ENCODE measurements at regions not wholly inside any gene's neighbourhood (a gene's known extent, or its start where the extent isn't known, plus 50 kb on each side); places are given as distances from the start of the nearest gene placed in this dataset.

DNA sequence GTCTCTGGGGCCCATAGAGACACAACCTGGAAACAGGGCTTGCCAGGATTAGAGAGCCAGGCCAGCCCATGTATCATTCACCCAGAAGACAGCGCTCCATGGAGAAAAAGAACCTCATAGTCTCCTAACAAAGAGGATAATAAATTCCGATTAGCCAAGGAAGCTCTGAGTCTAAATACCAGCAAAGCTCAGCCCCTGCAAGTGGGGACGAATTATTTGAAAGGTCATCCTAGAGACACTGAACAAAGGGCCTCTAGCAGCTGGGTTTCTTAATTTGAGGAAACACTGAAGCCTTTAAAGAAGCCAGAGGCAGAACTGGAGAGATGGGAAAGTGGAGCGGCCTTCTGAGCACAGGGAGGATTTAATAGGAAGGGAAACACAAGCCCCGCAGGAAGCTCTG, 287.1 kb upstream of the ZNF462 start:
- DNase-seq = no peak

DNA sequence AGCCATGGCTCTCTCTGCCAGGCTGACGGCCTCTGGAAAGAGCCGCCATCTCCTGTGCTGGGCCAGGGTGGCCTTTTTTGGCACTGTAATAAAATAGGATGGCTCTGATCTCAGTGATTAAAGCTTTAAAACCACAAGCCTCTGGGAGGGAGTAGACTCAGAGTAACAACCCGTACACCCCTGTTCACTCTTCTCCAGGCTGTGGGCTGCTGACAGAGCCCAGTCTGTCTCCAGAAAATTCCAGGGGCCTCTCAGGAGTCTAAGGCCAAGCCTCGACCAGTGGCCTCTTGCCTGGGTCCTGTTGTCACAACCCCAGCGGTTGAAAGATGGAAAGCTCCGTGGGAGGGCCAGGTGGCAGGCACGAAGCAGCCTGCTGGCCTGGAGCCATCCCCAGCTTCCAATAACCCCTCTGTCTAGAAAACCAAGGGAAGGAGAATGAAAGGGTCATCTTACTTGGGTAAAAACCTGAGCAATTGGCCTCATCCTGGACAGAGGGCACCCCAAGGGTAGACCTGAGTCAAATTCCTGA, 286.7 kb upstream of the ZNF462 start:
- no peak for DNase-seq

DNA sequence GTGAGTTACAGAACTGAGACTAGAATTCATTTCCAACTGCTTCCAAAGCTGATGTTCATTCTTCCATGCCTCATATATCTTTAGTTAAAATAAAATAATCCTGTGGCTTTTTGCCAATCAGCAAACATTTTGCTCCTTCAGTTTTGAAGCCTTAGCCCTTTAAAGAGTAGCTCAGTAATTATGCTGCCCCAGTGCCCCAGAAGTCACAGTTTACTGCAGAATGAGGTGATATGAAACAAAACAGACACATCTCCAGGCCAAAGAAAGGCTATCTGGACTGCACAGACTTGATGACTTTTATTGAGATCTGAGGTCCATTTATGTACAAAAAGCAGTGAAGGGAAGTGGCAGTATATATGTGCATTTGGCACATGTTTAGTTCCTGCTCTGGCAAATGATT, 285.8 kb upstream of the ZNF462 start:
- DNase-seq = no peak

DNA sequence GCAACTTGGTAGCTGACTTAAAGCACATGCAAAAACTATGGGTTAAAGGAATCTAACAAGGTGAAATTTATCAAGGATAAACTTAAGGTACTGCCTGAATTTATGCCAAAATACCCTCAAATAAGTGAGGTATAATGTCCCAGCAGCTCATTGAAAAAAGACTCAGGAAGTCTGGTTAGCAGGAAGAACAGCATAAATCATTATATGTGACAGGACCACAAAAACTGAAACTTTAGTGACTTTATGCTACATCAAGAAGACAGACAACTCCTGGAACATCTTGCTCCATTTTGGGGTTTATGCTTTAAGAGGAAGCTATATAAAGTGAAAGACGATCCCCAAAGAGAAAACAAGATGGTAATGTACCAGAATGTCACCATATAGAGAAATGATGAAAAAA, 282.4 kb upstream of the ZNF462 start:
- DNase-seq = no peak

DNA sequence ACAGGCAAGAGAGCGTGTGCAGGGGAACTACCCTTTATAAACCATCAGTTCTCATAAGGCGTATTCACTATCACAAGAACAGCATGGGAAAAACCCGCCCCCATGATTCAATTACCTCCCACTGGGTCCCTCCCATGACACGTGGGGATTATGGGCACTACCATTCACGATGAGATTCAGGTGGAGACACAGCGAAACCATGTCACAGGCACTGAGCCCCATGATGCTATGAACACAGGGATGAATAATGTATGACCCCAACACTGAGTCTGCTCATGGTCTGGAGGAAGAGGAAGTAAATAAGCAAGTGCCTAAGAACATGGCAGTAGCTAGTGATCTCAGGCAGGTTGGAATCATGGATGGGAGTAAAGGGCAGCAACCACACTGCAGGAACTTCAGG, 281.0 kb upstream of the ZNF462 start:
- DNase-seq = no peak

DNA sequence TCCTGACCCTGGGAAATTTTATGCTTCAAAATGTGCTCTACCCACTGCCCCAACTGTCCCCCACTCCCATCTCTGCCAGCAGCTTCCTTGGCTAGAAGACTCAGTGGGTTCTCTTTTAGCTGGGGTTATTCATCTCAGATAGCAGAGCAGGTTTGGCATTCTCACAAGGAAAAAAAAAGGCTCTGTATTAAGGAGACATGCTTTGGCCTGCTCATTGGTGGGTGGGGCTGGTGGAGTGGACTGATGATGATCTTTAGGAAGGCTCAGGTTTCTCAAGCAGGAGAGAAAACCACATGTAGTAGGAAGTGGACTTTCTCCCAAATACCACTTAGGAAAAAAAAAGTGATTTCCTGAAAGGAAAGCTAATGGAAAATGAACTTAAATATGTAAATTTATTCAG, 279.2 kb upstream of the ZNF462 start:
- DNase-seq = no peak

DNA sequence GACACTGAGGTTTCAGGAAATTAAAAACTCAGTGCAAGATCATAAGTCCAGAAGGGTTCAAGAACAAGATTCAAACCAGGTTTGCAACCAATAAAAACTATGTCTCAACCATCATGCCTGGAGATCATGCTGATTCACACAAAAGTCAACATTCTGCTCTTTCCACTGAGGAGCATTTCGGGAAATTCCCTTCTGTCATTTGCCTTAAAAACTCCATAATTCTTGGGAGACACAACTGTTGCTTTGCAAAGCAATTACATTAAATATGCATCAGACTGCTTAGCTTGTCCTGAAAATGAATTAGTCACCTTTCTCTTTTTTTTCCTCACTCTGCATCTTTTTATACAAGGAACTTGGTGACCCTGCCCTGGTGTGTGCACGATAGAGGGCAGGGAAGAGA, 275.9 kb upstream of the ZNF462 start:
- DNase-seq = no peak

DNA sequence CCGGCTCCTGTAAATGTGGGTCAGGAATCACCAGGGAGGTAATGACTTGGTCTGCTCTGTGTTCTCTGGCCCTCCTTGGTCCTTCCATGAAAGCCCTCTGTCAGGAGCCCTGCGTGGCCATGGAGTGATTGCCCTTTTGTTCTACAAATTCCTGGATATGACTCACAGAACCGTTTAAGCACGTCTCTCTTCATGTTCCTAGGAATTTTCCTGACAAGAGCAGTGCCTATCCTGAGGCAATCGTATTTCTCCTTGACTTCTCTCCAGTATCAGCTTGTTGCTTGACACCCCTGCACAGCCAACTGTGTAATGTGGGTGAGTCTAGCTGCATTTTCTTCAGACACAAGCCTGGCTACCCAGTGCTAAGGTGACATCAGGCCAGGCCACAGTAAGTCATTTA, 274.3 kb upstream of the ZNF462 start:
- no peak for DNase-seq

DNA sequence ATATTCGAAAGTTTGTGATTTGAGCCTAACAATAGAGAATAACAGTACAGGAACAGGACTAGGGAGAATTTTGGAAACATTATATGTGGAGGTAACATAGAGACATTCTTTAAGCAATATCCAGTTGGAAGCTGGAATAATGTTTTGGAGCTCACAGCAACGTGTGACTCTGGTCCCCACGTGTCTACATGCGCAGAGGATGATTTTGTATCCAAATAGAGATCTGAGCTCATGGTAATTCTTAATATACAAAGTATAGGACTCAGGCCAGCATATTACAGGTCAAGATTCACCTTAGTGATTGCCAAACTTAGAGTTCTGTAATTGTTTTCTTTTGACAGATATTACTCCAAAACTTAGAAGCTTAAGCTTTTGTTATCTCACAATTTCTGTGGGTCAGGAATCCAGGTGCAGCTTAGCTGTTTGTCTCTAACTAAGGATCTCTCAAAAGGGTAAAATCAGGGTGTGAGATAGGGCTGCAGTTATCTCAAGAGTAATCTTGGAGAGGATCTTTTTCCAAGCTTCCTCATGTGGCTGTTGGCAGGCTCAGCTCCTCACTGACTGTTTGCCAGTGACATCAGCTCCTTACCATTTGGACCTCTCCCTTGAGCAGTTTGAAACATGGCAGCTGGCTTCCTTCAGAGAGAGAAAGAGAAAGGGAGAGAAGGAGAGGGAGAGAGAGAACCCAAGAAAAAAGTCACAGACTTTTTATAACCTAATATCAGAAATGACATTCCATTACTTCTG, 272.0 kb upstream of the ZNF462 start:
- DNase-seq = no peak

DNA sequence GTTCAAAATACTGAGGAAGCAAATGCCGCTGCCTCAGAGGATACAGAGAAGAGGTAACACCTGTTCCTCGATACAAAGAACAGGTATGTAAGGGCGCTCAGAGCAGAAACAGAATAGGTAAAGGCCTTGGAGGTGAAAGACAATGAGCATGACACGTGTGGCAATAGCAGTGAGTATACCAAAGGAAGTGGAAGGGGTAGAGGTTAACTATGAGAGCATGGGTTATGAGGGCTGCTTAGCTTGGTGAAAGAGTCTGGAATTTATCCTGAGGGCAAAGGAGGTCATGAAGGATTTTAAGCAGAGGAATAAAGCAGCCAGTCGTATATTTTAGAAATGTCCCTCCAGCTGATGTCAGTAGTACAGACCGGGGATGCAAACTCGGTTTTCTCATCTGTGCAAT, 269.8 kb upstream of the ZNF462 start:
- no peak for DNase-seq

DNA sequence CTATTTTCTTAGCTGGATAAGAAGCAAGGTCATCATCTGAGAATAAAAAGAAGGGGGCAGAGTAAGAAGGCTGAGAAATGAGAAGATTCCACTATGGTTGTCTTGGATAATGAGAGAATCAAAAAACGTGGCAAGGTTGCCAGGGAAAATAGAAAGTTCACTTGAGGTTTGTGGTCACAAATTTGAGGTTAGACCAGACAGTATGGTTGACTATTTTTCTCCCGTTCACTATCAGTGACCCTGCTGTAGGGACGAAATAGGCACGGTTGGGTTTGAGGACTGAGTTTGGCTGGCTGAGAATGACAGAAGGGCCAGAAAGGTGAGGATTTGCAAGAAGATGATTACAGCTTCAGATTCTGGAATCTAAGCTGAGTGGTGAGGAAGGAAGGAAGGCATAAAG, 266.0 kb upstream of the ZNF462 start:
- DNase-seq = no peak

DNA sequence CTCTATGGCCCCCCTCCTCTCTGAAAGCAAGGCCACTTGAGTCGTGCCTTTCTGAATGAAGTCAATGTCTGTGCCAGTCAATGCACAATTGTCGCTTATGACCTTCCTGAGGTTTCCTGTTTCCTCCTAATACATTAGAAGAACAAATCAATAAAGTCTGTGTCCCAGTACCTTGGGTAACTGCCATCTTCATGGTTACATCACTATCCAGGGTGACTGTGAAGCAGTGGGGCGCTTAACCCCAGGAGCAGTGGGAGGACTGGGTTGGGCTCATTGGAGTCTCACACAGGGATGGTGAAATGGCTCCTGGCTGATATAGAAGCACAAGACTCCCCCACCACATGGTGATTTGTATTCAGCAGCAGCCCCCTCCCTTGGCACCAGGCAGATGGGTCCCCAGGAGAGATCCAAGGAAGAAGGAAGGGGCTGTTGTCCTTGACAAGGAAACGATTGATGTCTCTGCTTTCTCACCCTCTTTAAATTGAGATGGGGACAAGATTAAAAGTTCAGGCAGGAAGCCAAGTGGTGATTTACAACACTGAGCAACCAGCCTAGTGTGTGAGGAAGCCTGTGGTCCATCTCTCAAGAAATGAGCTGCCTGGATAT, 261.9 kb upstream of the ZNF462 start:
- no peak for DNase-seq

DNA sequence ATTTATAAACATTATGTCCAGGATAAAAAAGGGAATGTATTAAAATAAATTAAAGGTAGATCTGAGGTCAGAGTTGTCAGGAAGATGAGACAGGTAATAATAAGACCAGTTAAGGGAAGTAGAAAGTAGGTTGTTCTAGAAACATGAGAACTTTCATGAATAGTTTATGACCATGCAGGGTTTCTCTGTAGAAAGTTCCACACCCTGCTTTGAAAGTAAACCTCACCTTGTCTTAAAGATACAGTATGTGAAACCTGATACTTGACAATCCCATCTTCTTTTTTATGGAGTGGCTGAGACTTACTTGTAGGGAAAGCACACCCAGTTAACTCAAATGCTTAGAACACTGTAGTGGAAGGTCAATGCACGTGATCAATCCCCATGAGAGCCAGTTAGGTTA, 260.6 kb upstream of the ZNF462 start:
- DNase-seq = no peak

DNA sequence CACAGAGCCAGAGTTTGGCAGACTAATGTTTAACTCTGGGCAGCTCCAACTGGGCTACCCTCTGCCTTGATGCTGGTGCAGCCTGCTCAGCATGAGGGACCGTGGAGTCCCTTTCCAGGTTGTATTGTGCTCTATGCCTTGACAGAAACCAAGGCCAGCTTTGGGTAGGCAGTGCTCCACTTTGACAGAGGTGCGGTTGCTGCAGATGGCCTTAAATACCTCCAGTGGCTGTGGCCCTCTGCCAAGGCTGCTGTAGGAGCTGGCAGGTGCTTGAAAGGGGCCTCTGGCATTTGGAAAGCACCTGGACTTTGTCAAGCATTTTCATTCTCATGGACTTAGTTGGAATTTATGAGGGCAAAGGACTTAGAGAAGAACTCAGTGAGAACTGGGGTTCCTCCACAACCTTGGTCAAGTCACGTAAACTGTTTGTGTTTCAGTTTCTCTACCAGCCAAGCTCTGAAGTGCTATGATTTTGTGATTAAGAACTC, 249.7 kb upstream of the ZNF462 start:
- no peak for DNase-seq

DNA sequence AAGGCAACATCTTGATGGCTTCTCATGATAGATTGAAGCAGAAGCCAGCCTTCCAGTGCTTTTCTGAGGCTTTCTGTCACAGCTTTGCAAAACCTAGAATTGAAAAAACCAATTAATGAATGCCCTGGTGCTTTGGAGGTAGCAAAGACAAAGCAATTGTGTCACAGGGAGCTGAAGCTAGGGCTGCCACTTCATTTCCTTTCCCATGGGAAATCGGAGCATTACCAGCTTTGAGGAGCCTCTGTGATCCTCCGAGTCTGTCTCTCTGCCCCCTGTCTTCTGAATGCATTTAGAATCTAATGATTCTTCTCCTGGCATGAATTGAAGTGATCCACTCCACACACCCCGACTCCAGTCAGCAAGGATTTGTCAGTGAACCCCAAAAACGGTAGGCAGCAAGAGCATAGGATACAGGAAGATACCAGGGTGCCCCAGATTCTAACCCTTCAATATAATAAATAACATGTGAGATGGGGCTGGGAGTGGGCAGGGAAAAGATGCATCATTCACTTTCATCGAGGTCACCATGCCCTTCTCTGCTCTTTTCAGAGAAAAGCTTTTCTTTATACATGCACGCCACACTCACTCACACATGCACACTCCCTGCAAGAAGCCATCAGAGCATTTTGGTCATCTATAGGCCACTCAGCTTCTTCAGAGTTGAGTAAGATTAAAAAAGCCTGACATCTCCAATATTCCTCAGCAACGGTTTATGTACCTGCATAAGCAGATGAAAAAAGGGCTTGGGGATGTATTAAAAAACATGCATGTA, 247.7 kb upstream of the ZNF462 start:
- DNase-seq = no peak

DNA sequence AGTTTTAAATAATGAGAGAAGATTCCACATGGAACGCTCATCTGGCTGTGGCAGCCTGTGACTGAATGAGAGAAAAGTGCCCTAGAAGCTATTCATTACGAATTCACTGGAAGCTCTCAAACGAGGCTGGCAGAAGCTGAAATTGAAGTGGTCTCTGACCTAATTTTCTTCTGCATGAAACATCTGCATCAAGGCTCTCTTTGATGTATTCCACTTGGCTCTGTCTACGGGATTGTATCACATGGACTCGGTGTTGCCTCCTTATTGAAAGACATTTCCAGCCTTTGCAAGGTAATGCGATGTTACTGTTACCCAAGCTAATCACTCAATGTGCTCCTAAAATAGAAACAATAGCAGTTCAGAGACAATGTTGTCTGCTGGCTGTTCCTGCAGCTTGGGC, 246.9 kb upstream of the ZNF462 start:
- no peak for DNase-seq

DNA sequence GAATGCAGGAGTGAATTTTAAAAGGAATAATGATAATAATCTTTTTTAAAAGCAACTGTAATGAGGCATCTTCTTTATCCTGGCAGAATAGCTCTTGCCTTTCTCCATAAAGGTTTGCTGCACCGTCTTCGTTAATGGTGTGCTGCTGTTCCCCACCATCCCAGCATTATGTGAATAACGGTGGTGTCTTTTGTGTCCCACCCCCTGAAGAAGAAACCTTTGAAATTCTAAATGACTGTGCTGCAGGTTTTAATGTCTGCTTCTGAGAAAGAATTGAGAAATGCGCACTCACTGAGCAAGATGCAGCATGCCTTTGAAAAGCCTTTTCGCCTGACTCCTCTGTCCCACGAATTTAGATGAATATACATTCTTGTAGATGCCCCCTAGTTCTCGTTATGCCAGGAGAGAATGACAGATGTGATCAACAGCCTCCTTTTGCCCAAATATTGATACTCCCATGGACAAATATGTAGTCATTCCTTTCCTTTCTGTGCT, 246.1 kb upstream of the ZNF462 start:
- no peak for DNase-seq

DNA sequence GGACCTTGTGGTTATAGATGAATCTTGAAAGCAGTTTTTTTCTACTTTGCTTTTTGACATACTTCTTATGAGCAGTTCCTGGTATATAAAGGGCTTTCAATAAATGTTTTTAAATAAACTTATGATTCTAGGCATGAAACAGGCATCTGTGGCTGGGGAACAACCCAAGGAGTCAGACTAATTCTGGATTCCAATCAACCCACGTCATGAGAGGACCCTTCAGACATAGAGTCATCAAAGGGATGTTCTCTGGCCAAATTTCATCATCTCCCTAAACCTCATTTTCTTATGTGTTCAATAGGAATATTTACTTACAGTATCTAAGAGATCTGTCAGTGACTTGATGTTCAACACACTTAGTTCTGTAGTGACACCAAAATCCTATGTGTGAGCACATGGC, 243.8 kb upstream of the ZNF462 start:
- no peak for DNase-seq

DNA sequence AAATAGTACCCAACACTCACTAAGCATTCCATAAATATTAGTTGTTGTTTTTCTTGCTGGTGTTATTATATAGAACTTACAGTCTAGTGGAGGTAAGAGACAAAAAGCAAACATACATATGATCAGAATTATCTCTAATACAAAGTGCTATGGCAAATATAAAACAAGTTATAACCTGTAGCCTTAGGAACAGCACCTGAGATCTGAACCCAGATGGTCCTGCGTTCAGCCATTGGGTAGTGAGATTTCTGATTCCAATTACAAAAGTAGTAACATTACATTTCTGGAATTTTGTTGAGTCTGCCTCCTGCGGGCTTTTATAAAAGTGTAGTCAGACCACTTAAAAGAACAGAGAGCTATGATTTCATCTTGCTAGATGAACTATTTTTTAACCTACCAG, 242.9 kb upstream of the ZNF462 start:
- no peak for DNase-seq

DNA sequence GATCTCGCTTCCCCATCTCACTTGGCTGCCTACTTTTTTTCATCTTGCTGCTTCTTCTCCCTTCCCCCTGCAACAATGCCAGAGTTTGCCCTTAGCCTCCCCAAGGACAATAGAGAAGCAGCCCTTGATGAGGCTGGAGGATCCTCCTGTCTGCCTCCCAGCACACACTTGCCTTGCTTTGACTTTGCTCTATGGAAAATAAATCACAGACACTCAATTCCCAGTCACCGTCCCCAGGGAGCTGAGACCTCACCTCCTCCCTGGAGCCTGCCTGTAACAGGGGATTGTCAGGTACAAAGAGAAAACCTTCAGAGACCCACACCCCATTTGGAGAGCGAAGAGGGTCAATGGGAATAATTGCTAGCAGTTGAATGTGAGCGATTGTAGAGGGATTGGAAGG, 242.1 kb upstream of the ZNF462 start:
- DNase-seq = no peak

DNA sequence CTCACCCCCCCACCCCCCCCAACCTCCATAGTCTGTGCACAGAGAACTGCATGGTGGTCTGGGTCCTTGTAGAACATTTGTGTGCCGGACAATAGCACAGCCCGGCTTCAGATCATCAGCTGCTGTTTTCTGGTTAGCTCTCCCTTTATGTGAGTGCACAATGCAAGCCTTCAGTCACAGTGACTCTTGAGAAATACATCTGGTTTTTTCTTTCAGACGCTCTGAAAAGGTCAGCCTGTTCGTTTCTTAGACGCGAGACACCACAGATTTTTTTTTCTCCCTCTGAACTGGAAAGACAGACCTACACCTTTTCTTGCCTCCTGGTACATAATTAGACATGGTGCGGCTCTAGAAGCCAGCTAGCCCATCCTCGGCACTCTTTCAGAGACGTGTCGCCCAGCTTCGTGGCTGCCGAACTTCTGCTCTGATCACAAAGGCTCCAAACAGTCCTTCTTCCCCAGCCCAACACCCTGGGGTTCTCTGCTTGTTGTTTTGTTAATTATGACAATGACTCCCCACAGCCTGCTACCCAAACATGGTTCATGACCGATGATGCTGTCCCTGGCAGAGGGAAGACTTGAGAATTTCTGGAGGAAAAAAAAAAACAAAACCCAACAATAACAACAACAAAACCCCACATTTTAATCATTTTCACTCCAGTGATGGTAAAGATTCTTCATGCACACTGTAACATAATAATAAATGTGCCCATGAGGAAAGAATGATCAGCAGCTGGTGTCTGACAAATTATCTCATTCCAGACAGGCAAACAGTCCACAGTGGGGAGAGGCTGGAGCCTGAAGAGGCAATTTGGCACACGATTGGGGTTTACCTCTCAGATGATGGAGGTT, 241.4 kb upstream of the ZNF462 start:
- no peak for DNase-seq

DNA sequence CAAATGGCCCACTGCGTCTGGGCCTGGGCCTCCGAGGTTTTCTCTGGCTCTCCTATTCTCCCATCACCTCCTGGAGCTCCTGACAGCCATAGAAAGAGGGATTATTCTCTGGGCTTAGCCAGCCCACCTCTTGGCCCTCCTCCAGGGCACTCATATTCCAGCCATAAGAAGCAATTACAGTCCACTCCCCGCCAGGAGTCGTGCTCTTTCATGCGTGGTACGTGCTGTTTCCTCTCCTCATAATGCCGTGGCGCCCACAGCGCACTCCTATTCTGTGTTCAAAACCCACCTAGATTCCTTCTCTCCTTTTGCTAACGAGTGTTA, 240.8 kb upstream of the ZNF462 start:
- DNase-seq = no peak

DNA sequence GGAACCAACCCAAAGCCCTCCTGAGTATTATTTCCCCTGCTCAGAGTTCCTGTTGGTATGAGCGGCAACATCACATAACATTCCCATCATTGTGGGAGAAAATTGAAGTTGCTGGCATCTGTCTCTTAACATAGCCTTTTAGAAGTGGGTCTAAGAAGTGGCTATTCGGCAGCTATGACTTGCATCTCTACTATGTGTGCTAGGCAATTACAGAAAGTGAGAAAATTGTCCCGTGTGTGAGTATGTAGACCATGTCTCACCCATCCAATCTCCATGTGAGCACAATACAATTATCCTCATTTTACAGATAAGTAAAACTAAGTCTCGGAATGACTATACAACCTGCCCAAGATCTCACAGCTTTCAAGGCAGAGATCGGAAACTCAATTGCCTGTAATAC, 239.4 kb upstream of the ZNF462 start:
- no peak for DNase-seq
